ENCODE measurements at regions not wholly inside any gene's neighbourhood (a gene's known extent, or its start where the extent isn't known, plus 50 kb on each side); places are given as distances from the start of the nearest gene placed in this dataset.
"Not testable (repeated sequence)": the region's sequence is repeated elsewhere in the genome, so short reads cannot be mapped to it uniquely, and the experiment has no call there.

- TF ChIP-seq, protein P1, sequence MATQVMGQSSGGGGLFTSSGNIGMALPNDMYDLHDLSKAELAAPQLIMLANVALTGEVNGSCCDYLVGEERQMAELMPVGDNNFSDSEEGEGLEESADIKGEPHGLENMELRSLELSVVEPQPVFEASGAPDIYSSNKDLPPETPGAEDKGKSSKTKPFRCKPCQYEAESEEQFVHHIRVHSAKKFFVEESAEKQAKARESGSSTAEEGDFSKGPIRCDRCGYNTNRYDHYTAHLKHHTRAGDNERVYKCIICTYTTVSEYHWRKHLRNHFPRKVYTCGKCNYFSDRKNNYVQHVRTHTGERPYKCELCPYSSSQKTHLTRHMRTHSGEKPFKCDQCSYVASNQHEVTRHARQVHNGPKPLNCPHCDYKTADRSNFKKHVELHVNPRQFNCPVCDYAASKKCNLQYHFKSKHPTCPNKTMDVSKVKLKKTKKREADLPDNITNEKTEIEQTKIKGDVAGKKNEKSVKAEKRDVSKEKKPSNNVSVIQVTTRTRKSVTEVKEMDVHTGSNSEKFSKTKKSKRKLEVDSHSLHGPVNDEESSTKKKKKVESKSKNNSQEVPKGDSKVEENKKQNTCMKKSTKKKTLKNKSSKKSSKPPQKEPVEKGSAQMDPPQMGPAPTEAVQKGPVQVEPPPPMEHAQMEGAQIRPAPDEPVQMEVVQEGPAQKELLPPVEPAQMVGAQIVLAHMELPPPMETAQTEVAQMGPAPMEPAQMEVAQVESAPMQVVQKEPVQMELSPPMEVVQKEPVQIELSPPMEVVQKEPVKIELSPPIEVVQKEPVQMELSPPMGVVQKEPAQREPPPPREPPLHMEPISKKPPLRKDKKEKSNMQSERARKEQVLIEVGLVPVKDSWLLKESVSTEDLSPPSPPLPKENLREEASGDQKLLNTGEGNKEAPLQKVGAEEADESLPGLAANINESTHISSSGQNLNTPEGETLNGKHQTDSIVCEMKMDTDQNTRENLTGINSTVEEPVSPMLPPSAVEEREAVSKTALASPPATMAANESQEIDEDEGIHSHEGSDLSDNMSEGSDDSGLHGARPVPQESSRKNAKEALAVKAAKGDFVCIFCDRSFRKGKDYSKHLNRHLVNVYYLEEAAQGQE (IDR thresholded peaks at IDR 0.05; ENCODE audit: low read depth): not testable (repeated sequence)
- not testable (repeated sequence) for TF ChIP-seq JUND (IDR thresholded peaks at IDR 0.05); ZNF274 (IDR thresholded peaks at IDR 0.05; ENCODE audit: low read depth, low read length); ZBTB33 (IDR thresholded peaks at IDR 0.05; ENCODE audit: extremely low read depth, insufficient replicate concordance, low read length); TCF7L2 (IDR thresholded peaks at IDR 0.05; ENCODE audit: borderline replicate concordance, extremely low read depth, insufficient read depth, insufficient read length); POLR2A (IDR thresholded peaks at IDR 0.05; ENCODE audit: borderline replicate concordance, extremely low read depth, insufficient read depth, insufficient read length); EZH2 (IDR thresholded peaks at IDR 0.05); SRF (IDR thresholded peaks at IDR 0.05; ENCODE audit: low read depth); EZH2phosphoT487 (IDR thresholded peaks at IDR 0.05; ENCODE audit: borderline replicate concordance); SP1 (IDR thresholded peaks at IDR 0.05; ENCODE audit: low read depth)
- TF ChIP-seq, protein P2, sequence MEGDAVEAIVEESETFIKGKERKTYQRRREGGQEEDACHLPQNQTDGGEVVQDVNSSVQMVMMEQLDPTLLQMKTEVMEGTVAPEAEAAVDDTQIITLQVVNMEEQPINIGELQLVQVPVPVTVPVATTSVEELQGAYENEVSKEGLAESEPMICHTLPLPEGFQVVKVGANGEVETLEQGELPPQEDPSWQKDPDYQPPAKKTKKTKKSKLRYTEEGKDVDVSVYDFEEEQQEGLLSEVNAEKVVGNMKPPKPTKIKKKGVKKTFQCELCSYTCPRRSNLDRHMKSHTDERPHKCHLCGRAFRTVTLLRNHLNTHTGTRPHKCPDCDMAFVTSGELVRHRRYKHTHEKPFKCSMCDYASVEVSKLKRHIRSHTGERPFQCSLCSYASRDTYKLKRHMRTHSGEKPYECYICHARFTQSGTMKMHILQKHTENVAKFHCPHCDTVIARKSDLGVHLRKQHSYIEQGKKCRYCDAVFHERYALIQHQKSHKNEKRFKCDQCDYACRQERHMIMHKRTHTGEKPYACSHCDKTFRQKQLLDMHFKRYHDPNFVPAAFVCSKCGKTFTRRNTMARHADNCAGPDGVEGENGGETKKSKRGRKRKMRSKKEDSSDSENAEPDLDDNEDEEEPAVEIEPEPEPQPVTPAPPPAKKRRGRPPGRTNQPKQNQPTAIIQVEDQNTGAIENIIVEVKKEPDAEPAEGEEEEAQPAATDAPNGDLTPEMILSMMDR (IDR thresholded peaks at IDR 0.05 in 2 of 3, conservative IDR thresholded peaks at IDR 0.05 in 1 of 3; ENCODE audit: borderline replicate concordance in 1 of 3, insufficient read depth in 1 of 3, low read depth in 2 of 3, low read length in 2 of 3): not testable (repeated sequence)
Measured at GRCh38 chr9:36493564-36493963, 79.1 kb upstream of the MELK start.

All from HCT116 (cell line).